ENCODE measurements at regions not wholly inside any gene's neighbourhood (a gene's known extent, or its start where the extent isn't known, plus 50 kb on each side); places are given as distances from the start of the nearest gene placed in this dataset.
"Not testable (repeated sequence)": the region's sequence is repeated elsewhere in the genome, so short reads cannot be mapped to it uniquely, and the experiment has no call there.

GRCh38 chr1:221025956-221026355 is 146.7 kb downstream of the HLX start:
- no peak for DNase-seq (ENCODE audit: low spot score)

GRCh38 chr1:221029981-221030649 is 150.9 kb downstream of the HLX start:
- no peak for DNase-seq (ENCODE audit: low spot score)

DNA sequence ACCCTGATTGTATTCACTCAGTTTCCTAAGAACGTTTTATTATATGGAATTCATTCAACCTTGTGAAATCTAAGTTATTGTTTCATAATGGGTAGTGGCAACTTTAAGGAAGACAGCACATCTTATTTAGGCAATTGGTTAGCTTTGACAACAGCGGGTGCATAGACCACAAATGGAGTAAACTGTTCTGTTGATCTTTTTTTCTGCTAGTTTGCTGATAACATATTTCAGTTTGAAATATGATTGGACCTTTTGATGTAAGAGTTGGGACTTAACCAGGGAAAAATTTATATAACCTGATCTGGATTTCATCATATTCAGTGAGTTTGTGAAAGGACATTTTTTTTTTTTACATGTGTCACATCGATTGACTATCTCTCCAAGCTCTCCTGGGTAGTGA is 151.7 kb downstream of the HLX start:
- DNase-seq (ENCODE audit: low spot score), result no peak

DNA sequence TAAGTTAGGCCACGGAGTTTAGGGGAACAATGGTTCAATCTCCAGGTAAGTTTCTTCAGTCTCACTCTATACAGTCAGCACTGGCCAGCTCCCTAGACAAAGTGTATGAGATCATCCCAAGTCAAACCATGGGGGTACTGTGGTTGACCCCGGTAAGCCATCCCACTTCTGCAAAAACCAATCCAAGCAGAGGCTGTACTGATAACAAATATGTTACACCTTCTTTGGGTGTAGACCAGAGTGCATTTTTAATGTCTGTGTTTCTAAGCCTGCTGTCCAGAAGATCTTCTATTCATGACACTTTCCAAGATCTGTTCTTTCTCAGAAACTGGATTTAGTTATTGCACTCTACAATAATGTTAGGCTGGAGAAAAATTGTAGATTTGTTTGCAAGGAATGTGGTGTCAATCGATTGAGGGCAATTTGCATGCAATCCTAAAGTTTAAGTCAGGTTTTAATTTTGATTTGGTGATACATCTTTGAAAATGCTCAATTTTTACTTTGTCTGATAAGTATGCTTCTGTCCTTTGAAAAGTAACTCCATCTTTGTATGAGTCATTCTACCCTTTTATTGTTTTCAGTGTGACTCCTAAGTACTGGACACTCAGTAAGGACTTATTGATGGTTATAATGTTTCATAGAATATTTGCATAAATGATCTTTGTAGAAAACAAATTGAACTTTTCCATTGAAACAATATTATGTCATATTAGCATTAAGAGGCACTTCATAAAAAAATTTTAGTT is 152.4 kb downstream of the HLX start:
- DNase-seq (ENCODE audit: low spot score), result no peak

GRCh38 chr1:221032204-221032585 is 153.0 kb downstream of the HLX start:
- no peak for DNase-seq (ENCODE audit: low spot score)

DNA sequence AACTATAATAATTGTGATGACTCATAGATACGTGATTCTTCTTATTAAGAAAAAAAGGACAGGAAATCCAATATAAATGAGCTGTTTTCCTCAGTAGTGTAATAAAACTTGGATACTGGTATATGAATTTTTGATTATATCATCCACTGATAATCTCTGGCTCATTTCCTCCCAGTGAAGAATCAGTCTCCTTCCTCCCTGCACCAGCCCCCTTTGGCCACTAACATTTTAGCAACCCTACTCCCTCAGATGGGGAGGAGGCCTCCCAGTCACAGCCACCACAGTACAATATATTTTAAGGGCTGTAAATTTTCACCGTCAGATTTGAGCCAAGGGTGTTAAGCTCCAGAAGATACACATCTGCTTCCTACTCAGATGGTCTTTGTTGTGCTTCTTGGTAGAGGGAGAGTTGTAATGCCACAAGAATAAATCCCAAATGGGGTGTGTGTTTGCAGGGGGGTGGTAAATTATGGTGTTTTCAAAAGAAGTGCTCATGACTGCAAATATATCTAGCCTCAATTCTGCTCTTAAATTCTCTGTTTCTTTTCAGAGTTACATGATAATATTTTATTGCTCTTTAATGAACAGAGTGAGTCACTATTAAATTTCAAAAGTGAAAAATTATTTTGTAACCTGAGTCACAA is 153.5 kb downstream of the HLX start:
- DNase-seq (ENCODE audit: low spot score), result no peak

GRCh38 chr1:221035662-221036153 is 156.5 kb downstream of the HLX start:
- DNase-seq (ENCODE audit: low spot score), result peak; percentile 26

- peak; percentile 15 for DNase-seq (ENCODE audit: low spot score)
These were observed 160.4 kb downstream of the HLX start for GRCh38 chr1:221039616-221040015.

DNA sequence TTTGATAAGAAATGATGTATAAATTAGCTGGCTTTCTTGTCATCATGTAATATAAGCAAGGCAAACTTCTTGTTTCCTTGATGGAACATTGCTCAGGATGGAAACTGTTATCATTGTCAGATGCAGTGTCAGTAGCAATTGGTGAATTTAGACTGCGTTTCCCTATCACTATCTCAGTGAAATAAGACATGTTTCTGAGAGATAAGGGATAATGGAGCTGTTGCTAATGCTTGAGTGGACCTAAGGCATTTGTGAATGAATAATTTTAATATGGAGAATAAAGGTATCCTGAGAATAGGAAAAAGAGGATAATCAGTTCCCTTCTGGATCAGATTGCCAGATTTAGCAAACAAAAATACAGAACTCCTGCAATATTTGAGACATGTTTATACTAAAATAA is 160.9 kb downstream of the HLX start:
- DNase-seq (ENCODE audit: low spot score), result no peak

DNA sequence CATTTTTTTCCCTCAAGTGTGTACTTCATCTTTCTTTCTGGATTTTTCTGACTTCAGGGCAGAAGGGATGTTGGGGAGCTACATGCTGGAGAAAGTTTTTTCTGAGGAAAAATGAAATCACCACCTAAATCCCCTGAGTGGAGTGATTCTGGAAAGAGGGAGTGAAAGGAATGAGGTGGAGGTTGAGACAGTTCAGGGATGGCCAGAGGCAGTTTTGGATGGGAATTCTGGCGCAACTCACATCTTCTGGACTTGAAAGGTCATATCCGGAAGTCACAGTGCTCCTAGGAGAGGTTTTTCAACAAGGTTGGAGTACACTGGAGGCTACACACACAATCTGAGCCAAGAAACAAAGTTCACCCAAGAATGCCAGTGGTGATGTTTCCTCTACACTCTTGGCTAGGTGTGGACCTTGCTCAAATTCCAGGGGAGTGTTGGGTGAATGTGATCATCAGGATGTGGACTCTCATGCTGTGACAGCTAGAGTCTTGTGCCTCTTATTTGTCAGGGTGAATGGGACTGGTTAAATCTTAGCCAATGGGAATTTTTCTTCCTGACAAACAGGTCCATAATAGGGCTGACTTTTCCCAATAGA is 161.5 kb downstream of the HLX start:
- no peak for DNase-seq (ENCODE audit: low spot score)

- DNase-seq (ENCODE audit: low spot score), result no peak
These were observed 165.3 kb downstream of the HLX start for GRCh38 chr1:221044538-221044937.

DNA sequence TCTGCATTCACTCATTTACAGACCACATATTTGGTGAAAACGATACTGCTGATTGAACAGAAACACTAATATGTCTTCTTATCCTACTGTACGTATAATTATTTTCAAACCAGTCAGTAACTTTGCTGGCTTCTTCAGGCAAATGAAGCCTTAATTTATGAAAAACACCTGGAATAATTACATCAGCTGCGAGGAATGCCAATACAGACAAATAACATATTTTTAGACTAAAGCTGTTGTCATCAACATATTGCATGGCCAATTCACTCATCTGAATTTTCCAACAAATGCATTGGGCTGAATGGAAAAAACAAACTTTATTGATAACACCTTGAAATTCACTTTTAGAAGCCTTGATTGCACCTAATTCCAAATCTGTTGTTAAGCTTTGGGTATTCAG is 165.9 kb downstream of the HLX start:
- DNase-seq (ENCODE audit: low spot score), result no peak

GRCh38 chr1:221045842-221046831 is 166.9 kb downstream of the HLX start:
- peak; percentile 35 for DNase-seq (ENCODE audit: low spot score)

DNA sequence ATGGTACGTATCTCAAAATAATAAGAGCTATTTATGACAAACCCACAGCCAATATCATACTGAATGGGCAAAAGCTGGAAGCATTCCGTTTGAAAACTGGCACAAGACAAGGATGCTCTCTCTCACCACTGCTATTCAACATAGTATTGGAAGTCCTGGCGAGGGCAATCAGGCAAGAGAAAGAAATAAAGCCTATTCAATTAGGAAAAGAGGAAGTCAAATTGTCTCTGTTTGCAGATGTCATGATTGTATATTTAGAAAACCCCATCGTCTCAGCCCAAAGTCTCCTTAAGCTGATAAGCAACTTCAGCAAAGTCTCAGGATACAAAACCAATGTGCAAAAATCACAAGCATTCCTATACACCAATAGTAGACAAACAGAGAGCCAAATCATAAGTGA is 172.1 kb downstream of the HLX start:
- not testable (repeated sequence) for DNase-seq (ENCODE audit: low spot score)

- DNase-seq (ENCODE audit: low spot score), result no peak
These were observed 174.6 kb downstream of the HLX start for GRCh38 chr1:221053889-221054288.

DNA sequence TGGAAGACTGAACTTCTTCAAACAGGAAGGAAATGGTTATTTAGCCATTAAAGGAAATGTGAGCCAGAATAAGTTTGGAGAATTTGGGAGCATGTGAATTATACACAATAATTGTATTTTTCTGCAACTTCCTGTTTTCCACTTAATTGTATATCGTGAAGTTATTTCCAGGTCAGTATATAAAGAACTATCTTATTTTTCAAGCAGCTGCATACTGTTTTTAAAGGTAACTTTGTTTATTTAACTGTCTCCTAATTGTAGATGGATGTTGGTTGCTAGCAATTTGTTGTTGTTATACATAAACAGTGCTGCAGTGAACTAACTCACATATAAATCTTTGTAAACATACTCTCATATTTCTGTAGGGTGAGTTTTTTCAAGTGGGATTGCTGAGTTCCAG is 180.3 kb downstream of the HLX start:
- DNase-seq (ENCODE audit: low spot score), result no peak

GRCh38 chr1:221063651-221064050 is 184.4 kb downstream of the HLX start:
- DNase-seq (ENCODE audit: low spot score), result no peak

DNA sequence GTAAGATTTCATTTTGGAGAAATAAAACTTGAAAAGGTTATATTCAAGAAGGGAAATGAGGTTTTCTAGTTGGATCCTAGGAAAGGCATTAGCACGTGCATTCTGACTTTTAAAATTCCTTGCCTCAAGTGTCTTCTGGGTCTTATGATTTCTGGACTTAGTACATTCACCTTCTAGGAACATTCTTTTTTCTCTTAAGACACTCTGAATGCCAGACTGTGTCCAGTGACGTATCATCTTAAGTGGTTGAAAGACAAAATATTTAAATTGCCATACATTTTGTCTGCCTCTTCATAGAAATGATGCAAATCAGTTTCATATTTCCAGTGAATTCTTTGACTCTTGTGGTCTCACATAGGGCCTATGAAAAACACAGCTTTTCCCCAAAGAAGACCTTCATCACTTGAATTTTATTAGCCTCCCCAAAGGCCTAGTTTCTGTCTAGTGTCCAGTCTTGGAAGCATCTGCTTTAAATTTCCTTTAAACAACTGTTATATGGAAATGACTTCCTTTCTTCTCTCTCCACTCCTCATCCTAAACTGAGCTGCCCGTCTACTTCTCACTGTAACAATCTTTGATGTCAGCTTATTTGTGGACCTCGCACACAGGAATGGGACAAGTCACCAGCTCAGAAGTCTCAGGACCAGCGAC is 187.2 kb downstream of the HLX start:
- no peak for DNase-seq (ENCODE audit: low spot score)

DNA sequence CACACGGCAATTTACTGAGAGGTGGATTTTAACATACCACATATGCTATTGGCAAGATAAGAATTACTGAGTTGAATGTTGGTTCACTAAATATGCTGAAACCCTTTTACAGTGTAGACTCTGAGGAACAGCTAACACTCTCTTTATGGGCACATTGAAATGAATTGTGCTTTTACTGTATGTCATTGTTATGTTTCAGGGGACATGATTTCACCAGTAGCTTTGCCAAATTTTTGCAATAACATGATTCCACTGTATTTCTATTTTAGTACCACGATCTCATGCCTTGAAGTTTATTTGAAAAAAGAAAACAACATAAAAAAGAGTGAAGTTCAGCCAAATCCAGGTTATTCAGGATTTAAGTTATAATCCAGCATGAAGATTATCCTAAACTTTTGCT is 188.5 kb downstream of the HLX start:
- DNase-seq (ENCODE audit: low spot score), result no peak

GRCh38 chr1:221069178-221069903 is 190.1 kb downstream of the HLX start:
- no peak for DNase-seq (ENCODE audit: low spot score)

Measured in AG08396 (cell line).